Inflammatory macrophage (primary cell): ENCODE measurements at regions not wholly inside any gene's neighbourhood (a gene's known extent, or its start where the extent isn't known, plus 50 kb on each side); places are given as distances from the start of the nearest gene placed in this dataset.
"Not testable (repeated sequence)": the region's sequence is repeated elsewhere in the genome, so short reads cannot be mapped to it uniquely, and the experiment has no call there.

ENCODE experiments used
- DNase-seq, 2 donors: peaks; one replicate each; pipeline ENCODE4 v3.0.0-alpha.2; 2020 to 2022

GRCh38 chr6:49274809-49275769, 188.0 kb downstream of the MMUT start:
- DNase-seq, result not testable (repeated sequence)

- no peak for DNase-seq
These were observed 193.9 kb downstream of the MMUT start for GRCh38 chr6:49269190-49269589.

- DNase-seq, result no peak
These were observed 198.1 kb downstream of the MMUT start for GRCh38 chr6:49264909-49265308.

- no peak for DNase-seq
These were observed 198.6 kb downstream of the MMUT start for GRCh38 chr6:49264496-49264895.

- no peak for DNase-seq
These were observed 205.5 kb downstream of the MMUT start for GRCh38 chr6:49257549-49257948.

- no peak for DNase-seq
These were observed 207.7 kb downstream of the MMUT start for GRCh38 chr6:49255335-49255734.

- DNase-seq, result no peak
These were observed 210.2 kb downstream of the MMUT start for GRCh38 chr6:49252901-49253300.

- DNase-seq, result no peak
These were observed 229.6 kb downstream of the MMUT start for GRCh38 chr6:49233483-49233882.

GRCh38 chr6:49225471-49225870, 237.6 kb downstream of the MMUT start:
- no peak for DNase-seq

- no peak for DNase-seq
These were observed 242.8 kb downstream of the MMUT start for GRCh38 chr6:49220293-49220692.

- DNase-seq, result no peak
These were observed 257.5 kb downstream of the MMUT start for GRCh38 chr6:49205526-49205925.

GRCh38 chr6:49202924-49203536, 260.0 kb downstream of the MMUT start:
- no peak for DNase-seq

GRCh38 chr6:49198015-49198414, 265.0 kb downstream of the MMUT start:
- DNase-seq, result no peak

- not testable (repeated sequence) for DNase-seq
These were observed 300.7 kb downstream of the MMUT start for GRCh38 chr6:49162379-49162778.

- no peak for DNase-seq
These were observed 307.7 kb downstream of the MMUT start for GRCh38 chr6:49155316-49155715.

GRCh38 chr6:49151957-49152356, 311.1 kb downstream of the MMUT start:
- no peak for DNase-seq

GRCh38 chr6:49151461-49151860, 311.6 kb downstream of the MMUT start:
- DNase-seq, result no peak

GRCh38 chr6:49151033-49151432, 312.0 kb downstream of the MMUT start:
- DNase-seq, result no peak

- DNase-seq, result no peak
These were observed 317.8 kb downstream of the MMUT start for GRCh38 chr6:49145280-49145679.

- DNase-seq, result no peak
These were observed 320.5 kb downstream of the MMUT start for GRCh38 chr6:49142421-49143151.

- DNase-seq, result no peak
These were observed 341.1 kb downstream of the MMUT start for GRCh38 chr6:49121970-49122369.

GRCh38 chr6:49118478-49118877, 344.6 kb downstream of the MMUT start:
- no peak for DNase-seq

GRCh38 chr6:49110916-49111315, 352.1 kb downstream of the MMUT start:
- DNase-seq, result no peak
